GM23338 (cell line): ENCODE measurements at regions not wholly inside any gene's neighbourhood (a gene's known extent, or its start where the extent isn't known, plus 50 kb on each side); places are given as distances from the start of the nearest gene placed in this dataset.

Source experiments
- ATAC-seq: fragments of 200-7000 bp; cut with Tn5 transposase; 3 replicates; pipeline ENCODE4 v1.9.1; 2020
- DNase-seq: peaks from one replicate; pipeline ENCODE4 v3.0.0-alpha.2; 2015; ENCODE audit warnings: low spot score
- H2AFZ ChIP-seq: fragments of 200-600 bp; sonication (generic); 2 replicates; pipeline ENCODE4 v1.8.0; 2016; ENCODE audit warnings: antibody characterized with exemption, mild to moderate bottlenecking, moderate library complexity
- H3F3A ChIP-seq: fragments of 200-600 bp; sonication (generic); replicated peaks from 2 replicates; pipeline ENCODE4 v1.8.0; 2017; ENCODE audit warnings: antibody characterized with exemption, mixed run types, low read depth
- H3K27ac ChIP-seq: fragments of 200-600 bp; sonication (generic); 2 replicates; pipeline ENCODE4 v1.6.1; 2016; ENCODE audit warnings: low read depth
- H3K27me3 ChIP-seq: fragments of 200-600 bp; sonication (generic); 2 replicates; pipeline ENCODE4 v1.8.0; 2016; ENCODE audit warnings: mild to moderate bottlenecking, mixed run types, moderate library complexity; ENCODE audit not compliant: insufficient read depth
- H3K36me3 ChIP-seq: fragments of 200-600 bp; sonication (generic); 2 replicates; pipeline ENCODE4 v1.8.0; 2016; ENCODE audit warnings: mild to moderate bottlenecking; ENCODE audit not compliant: insufficient read depth
- H3K4me1 ChIP-seq: fragments of 200-600 bp; sonication (generic); 2 replicates; pipeline ENCODE4 v1.8.0; 2016; ENCODE audit warnings: mild to moderate bottlenecking, moderate library complexity; ENCODE audit not compliant: insufficient read depth
- H3K4me2 ChIP-seq: fragments of 200-600 bp; sonication (generic); 2 replicates; pipeline ENCODE4 v1.7.1; 2017; ENCODE audit warnings: mixed run types
- H3K4me3 ChIP-seq: fragments of 200-600 bp; sonication (generic); 2 replicates; pipeline ENCODE4 v1.6.1; 2016; ENCODE audit warnings: mixed run types
- H3K79me2 ChIP-seq: fragments of 200-600 bp; sonication (generic); replicated peaks from 2 replicates; pipeline ENCODE4 v1.8.0; 2017; ENCODE audit warnings: mild to moderate bottlenecking; ENCODE audit not compliant: insufficient read depth
- H3K9me2 ChIP-seq: fragments of 200-600 bp; sonication (generic); 2 replicates; pipeline ENCODE4 v1.8.0; 2017; ENCODE audit not compliant: insufficient read depth
- H4K20me1 ChIP-seq: fragments of 200-600 bp; sonication (generic); replicated peaks from 2 replicates; pipeline ENCODE4 v1.8.0; 2017; ENCODE audit warnings: mild to moderate bottlenecking; ENCODE audit not compliant: insufficient read depth
- H3K27ac Mint-ChIP-seq: 2 replicates; pipeline ENCODE4 v1.8.0; 2020; ENCODE audit warnings: inconsistent platforms, mild to moderate bottlenecking, moderate library complexity, mixed read lengths
- H3K27me3 Mint-ChIP-seq: 3 replicates; pipeline ENCODE4 v1.8.0; 2022; ENCODE audit warnings: low read depth, mild to moderate bottlenecking, moderate library complexity, mixed read lengths, inconsistent platforms; ENCODE audit not compliant: insufficient read depth, poor library complexity
- H3K36me3 Mint-ChIP-seq: 3 replicates; pipeline ENCODE4 v1.8.0; 2021; ENCODE audit warnings: low read depth, mild to moderate bottlenecking, inconsistent platforms, moderate library complexity, mixed read lengths
- H3K4me1 Mint-ChIP-seq: 3 replicates; pipeline ENCODE4 v1.8.0; 2020; ENCODE audit warnings: mild to moderate bottlenecking, inconsistent platforms, mixed read lengths
- H3K4me3 Mint-ChIP-seq: 3 replicates; pipeline ENCODE4 v1.8.0; 2021; ENCODE audit warnings: moderate library complexity, mild to moderate bottlenecking, inconsistent platforms, mixed read lengths
- H3K9me3 Mint-ChIP-seq: 3 replicates; pipeline ENCODE4 v1.8.0; 2020; ENCODE audit warnings: moderate library complexity, mild to moderate bottlenecking, inconsistent platforms, mixed read lengths
- CREB1 ChIP-seq: fragments of 250-450 bp; sonication (Bioruptor Pico); IDR thresholded peaks from 2 replicates; pipeline ENCODE4 v1.5.0; 2020; ENCODE audit warnings: low read depth, mild to moderate bottlenecking, moderate library complexity
- EZH2 ChIP-seq: fragments of 200-600 bp; sonication (generic); IDR thresholded peaks from one replicate; pipeline ENCODE4 v1.8.0; 2017; ENCODE audit warnings: antibody characterized with exemption, mild to moderate bottlenecking, low read depth; ENCODE audit not compliant: unreplicated experiment
- EZH2phosphoT487 ChIP-seq: fragments of 200-600 bp; sonication (generic); IDR thresholded peaks from one replicate; pipeline ENCODE4 v1.8.1; 2018; ENCODE audit warnings: antibody characterized with exemption; ENCODE audit not compliant: unreplicated experiment
- JUNB ChIP-seq: IDR thresholded peaks from one replicate; pipeline ENCODE4 v1.6.1; 2016; ENCODE audit warnings: antibody characterized with exemption; ENCODE audit not compliant: unreplicated experiment
- NANOG ChIP-seq: IDR thresholded peaks from 2 replicates; pipeline ENCODE4 v1.6.1; 2016; ENCODE audit warnings: antibody characterized with exemption, borderline replicate concordance
- POLR2AphosphoS5 ChIP-seq: IDR thresholded peaks from 2 replicates; pipeline ENCODE4 v1.6.1; 2016; ENCODE audit warnings: antibody characterized with exemption, low read depth
- ZNF114 ChIP-seq: fragments of 250-450 bp; sonication (Bioruptor Pico); IDR thresholded peaks from 2 replicates; pipeline ENCODE4 v1.5.0; 2020; ENCODE audit warnings: mild to moderate bottlenecking, moderate library complexity
- ZNF331 ChIP-seq: fragments of 250-450 bp; sonication (Bioruptor Pico); IDR thresholded peaks from 2 replicates; pipeline ENCODE4 v1.5.0; 2020; ENCODE audit warnings: low read depth, mild to moderate bottlenecking, moderate library complexity
- TF ChIP-seq, protein P1 (sequence below): IDR thresholded peaks from one replicate; pipeline ENCODE4 v1.6.1; 2018; ENCODE audit warnings: antibody characterized with exemption; ENCODE audit not compliant: unreplicated experiment
- TF ChIP-seq, protein P2 (sequence below): fragments of 250-450 bp; sonication (Bioruptor Pico); IDR thresholded peaks from 2 replicates; pipeline ENCODE4 v1.5.0; 2020; ENCODE audit warnings: mild to moderate bottlenecking, moderate library complexity

DNA sequence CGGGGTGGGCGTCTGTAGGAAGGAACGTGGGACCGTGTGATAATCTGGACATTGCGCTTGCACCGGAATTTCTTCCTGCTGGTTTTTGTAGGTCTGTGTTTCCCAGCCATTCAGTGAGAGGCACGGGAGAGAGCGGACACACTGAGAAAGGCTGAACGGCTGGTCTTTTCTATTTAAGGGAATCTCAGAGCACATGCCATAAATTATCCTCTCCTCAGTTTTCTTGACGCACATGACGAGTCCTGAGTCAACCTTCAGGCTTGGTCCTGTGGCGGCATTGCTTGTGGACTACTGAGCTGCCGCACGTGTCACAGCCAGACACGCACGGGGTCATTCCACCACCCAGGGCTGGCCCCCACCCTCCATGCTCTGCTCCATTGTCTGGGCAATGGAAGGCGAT lies 519.3 kb upstream of the ID2 start (continued):
- TF ChIP-seq, protein P1, sequence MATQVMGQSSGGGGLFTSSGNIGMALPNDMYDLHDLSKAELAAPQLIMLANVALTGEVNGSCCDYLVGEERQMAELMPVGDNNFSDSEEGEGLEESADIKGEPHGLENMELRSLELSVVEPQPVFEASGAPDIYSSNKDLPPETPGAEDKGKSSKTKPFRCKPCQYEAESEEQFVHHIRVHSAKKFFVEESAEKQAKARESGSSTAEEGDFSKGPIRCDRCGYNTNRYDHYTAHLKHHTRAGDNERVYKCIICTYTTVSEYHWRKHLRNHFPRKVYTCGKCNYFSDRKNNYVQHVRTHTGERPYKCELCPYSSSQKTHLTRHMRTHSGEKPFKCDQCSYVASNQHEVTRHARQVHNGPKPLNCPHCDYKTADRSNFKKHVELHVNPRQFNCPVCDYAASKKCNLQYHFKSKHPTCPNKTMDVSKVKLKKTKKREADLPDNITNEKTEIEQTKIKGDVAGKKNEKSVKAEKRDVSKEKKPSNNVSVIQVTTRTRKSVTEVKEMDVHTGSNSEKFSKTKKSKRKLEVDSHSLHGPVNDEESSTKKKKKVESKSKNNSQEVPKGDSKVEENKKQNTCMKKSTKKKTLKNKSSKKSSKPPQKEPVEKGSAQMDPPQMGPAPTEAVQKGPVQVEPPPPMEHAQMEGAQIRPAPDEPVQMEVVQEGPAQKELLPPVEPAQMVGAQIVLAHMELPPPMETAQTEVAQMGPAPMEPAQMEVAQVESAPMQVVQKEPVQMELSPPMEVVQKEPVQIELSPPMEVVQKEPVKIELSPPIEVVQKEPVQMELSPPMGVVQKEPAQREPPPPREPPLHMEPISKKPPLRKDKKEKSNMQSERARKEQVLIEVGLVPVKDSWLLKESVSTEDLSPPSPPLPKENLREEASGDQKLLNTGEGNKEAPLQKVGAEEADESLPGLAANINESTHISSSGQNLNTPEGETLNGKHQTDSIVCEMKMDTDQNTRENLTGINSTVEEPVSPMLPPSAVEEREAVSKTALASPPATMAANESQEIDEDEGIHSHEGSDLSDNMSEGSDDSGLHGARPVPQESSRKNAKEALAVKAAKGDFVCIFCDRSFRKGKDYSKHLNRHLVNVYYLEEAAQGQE = no peak
- TF ChIP-seq JUNB = no peak

DNA sequence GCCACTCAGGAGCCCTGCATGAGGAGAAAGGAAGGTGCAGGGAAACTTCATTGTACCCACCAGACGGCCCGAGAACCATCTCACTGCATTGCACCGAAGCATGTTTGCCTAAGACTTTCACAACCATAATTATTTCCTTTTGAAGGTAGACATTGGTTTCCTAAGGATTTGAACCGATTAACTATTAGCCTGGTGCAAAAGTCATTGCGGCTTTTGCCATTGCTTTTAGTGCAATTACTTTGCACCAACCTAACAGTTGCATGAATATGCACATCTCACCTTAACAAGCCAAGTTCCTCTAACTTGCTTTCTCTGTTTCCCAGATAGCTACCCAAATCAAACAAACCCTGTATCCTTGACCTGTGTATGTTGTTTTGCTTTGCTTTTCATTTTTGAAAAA lies 516.3 kb upstream of the ID2 start:
- Histone ChIP-seq H3K27ac (no peak overlapping the region), H3K36me3 (no peaks in the 10 kb centered on the region; the same call in 1 of the 2 replicates), H4K20me1 (no peaks in the 10 kb centered on the region), H3K4me2 (no peak overlapping the region), H3K9me2 (no peaks in the 10 kb centered on the region), H3F3A (no peaks in the 10 kb centered on the region), H3K4me1 (peaks cover 1% of the 10 kb centered on the region; the same call in 1 of the 2 replicates), H3K4me3 (no peak overlapping the region), H3K79me2 (no peaks in the 10 kb centered on the region), H2AFZ (peak overlapping the region; percentile 52; the same call in 1 of the 2 replicates), H3K27me3 (no peaks in the 10 kb centered on the region)
- Mint-ChIP-seq H3K9me3 (no peaks in the 10 kb centered on the region; the same call in 2 of the 3 replicates), H3K4me1 (peaks cover 6% of the 10 kb centered on the region), H3K36me3 (no peaks in the 10 kb centered on the region), H3K27ac (no peak overlapping the region), H3K4me3 (no peak overlapping the region), H3K27me3 (peaks cover 3% of the 10 kb centered on the region)
- DNase-seq = no peak
- ATAC-seq = no peak
- TF ChIP-seq, protein P2, sequence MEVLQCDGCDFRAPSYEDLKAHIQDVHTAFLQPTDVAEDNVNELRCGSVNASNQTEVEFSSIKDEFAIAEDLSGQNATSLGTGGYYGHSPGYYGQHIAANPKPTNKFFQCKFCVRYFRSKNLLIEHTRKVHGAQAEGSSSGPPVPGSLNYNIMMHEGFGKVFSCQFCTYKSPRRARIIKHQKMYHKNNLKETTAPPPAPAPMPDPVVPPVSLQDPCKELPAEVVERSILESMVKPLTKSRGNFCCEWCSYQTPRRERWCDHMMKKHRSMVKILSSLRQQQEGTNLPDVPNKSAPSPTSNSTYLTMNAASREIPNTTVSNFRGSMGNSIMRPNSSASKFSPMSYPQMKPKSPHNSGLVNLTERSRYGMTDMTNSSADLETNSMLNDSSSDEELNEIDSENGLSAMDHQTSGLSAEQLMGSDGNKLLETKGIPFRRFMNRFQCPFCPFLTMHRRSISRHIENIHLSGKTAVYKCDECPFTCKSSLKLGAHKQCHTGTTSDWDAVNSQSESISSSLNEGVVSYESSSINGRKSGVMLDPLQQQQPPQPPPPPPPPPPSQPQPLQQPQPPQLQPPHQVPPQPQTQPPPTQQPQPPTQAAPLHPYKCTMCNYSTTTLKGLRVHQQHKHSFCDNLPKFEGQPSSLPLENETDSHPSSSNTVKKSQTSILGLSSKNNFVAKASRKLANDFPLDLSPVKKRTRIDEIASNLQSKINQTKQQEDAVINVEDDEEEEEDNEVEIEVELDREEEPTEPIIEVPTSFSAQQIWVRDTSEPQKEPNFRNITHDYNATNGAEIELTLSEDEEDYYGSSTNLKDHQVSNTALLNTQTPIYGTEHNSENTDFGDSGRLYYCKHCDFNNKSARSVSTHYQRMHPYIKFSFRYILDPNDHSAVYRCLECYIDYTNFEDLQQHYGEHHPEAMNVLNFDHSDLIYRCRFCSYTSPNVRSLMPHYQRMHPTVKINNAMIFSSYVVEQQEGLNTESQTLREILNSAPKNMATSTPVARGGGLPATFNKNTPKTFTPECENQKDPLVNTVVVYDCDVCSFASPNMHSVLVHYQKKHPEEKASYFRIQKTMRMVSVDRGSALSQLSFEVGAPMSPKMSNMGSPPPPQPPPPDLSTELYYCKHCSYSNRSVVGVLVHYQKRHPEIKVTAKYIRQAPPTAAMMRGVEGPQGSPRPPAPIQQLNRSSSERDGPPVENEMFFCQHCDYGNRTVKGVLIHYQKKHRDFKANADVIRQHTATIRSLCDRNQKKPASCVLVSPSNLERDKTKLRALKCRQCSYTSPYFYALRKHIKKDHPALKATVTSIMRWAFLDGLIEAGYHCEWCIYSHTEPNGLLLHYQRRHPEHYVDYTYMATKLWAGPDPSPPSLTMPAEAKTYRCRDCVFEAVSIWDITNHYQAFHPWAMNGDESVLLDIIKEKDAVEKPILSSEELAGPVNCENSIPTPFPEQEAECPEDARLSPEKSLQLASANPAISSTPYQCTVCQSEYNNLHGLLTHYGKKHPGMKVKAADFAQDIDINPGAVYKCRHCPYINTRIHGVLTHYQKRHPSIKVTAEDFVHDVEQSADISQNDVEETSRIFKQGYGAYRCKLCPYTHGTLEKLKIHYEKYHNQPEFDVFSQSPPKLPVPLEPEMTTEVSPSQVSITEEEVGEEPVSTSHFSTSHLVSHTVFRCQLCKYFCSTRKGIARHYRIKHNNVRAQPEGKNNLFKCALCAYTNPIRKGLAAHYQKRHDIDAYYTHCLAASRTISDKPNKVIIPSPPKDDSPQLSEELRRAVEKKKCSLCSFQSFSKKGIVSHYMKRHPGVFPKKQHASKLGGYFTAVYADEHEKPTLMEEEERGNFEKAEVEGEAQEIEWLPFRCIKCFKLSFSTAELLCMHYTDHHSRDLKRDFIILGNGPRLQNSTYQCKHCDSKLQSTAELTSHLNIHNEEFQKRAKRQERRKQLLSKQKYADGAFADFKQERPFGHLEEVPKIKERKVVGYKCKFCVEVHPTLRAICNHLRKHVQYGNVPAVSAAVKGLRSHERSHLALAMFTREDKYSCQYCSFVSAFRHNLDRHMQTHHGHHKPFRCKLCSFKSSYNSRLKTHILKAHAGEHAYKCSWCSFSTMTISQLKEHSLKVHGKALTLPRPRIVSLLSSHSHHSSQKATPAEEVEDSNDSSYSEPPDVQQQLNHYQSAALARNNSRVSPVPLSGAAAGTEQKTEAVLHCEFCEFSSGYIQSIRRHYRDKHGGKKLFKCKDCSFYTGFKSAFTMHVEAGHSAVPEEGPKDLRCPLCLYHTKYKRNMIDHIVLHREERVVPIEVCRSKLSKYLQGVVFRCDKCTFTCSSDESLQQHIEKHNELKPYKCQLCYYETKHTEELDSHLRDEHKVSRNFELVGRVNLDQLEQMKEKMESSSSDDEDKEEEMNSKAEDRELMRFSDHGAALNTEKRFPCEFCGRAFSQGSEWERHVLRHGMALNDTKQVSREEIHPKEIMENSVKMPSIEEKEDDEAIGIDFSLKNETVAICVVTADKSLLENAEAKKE (CRISPR knock-in tag) = no peak
- no peak for TF ChIP-seq EZH2phosphoT487
- no peak for TF ChIP-seq ZNF331 (CRISPR knock-in tag)
- no peak for TF ChIP-seq NANOG
- TF ChIP-seq POLR2AphosphoS5 = no peak
- TF ChIP-seq CREB1 (CRISPR knock-in tag) = no peak
- TF ChIP-seq, protein P1 = no peak
- no peak for TF ChIP-seq EZH2
- TF ChIP-seq ZNF114 (CRISPR knock-in tag) = no peak
- no peak for TF ChIP-seq JUNB
